Dendritic cell treated with granulocyte-macrophage colony-stimulating factor and Interleukin-4, amounts not matched to agents 40 ng/mL and 50 ng/mL, for 4 days (primary cell): ENCODE measurements at regions not wholly inside any gene's neighbourhood (a gene's known extent, or its start where the extent isn't known, plus 50 kb on each side); places are given as distances from the start of the nearest gene placed in this dataset.
"Not testable (repeated sequence)": the region's sequence is repeated elsewhere in the genome, so short reads cannot be mapped to it uniquely, and the experiment has no call there.

Experiments used
- H3K27ac Mint-ChIP-seq: one replicate; pipeline ENCODE4 v1.8.0; 2022; ENCODE audit warnings: mild to moderate bottlenecking, mixed read lengths
- H3K27me3 Mint-ChIP-seq: one replicate; pipeline ENCODE4 v1.8.0; 2022; ENCODE audit warnings: mild to moderate bottlenecking, mixed read lengths
- H3K36me3 Mint-ChIP-seq: one replicate; pipeline ENCODE4 v1.8.0; 2022; ENCODE audit warnings: low read depth, mixed read lengths
- H3K4me1 Mint-ChIP-seq: one replicate; pipeline ENCODE4 v1.8.0; 2022; ENCODE audit warnings: low read depth, mixed read lengths
- H3K4me3 Mint-ChIP-seq: one replicate; pipeline ENCODE4 v1.8.0; 2022; ENCODE audit warnings: mild to moderate bottlenecking, moderate library complexity, mixed read lengths
- H3K9me3 Mint-ChIP-seq: one replicate; pipeline ENCODE4 v1.8.0; 2022; ENCODE audit warnings: mixed read lengths
- intact Hi-C: fragments of 100-400 bp; cut with micrococcal nuclease; formaldehyde crosslinking; loops from one replicate; pipeline ENCODE4 v1.15.0; 2022

GRCh38 chr9:6160579-6160978 is 55.0 kb upstream of the IL33 start:
- Mint-ChIP-seq H3K9me3 (peaks cover 32% of the 10 kb centered on the region), H3K4me1 (no peaks in the 10 kb centered on the region), H3K27me3 (no peaks in the 10 kb centered on the region), H3K4me3 (no peak overlapping the region), H3K27ac (no peak overlapping the region), H3K36me3 (no peaks in the 10 kb centered on the region)
- intact Hi-C loops = no loop called here

GRCh38 chr9:6153425-6153824 is 62.2 kb upstream of the IL33 start:
- no peaks in the 10 kb centered on the region for H3K9me3 Mint-ChIP-seq
- intact Hi-C loops = no loop called here
- H3K36me3 Mint-ChIP-seq = no peaks in the 10 kb centered on the region
- H3K4me3 Mint-ChIP-seq = no peak overlapping the region
- peaks cover 4% of the 10 kb centered on the region for H3K27me3 Mint-ChIP-seq
- H3K4me1 Mint-ChIP-seq = no peaks in the 10 kb centered on the region
- no peak overlapping the region for H3K27ac Mint-ChIP-seq

GRCh38 chr9:6152788-6153187 is 62.8 kb upstream of the IL33 start:
- H3K36me3 Mint-ChIP-seq = no peaks in the 10 kb centered on the region
- no peaks in the 10 kb centered on the region for H3K9me3 Mint-ChIP-seq
- no peaks in the 10 kb centered on the region for H3K4me1 Mint-ChIP-seq
- no peak overlapping the region for H3K4me3 Mint-ChIP-seq
- H3K27me3 Mint-ChIP-seq = peaks cover 4% of the 10 kb centered on the region
- no peak overlapping the region for H3K27ac Mint-ChIP-seq
- intact Hi-C loops = no loop called here

GRCh38 chr9:6150483-6150882 is 65.1 kb upstream of the IL33 start:
- peaks cover 4% of the 10 kb centered on the region for H3K27me3 Mint-ChIP-seq
- intact Hi-C loops = no loop called here
- H3K27ac Mint-ChIP-seq = no peak overlapping the region
- H3K36me3 Mint-ChIP-seq = no peaks in the 10 kb centered on the region
- no peak overlapping the region for H3K4me3 Mint-ChIP-seq
- H3K4me1 Mint-ChIP-seq = no peaks in the 10 kb centered on the region
- no peaks in the 10 kb centered on the region for H3K9me3 Mint-ChIP-seq

- Mint-ChIP-seq H3K27ac (no peak overlapping the region), H3K27me3 (peaks cover 4% of the 10 kb centered on the region), H3K9me3 (no peaks in the 10 kb centered on the region), H3K36me3 (no peaks in the 10 kb centered on the region), H3K4me3 (no peak overlapping the region), H3K4me1 (no peaks in the 10 kb centered on the region)
- intact Hi-C loops = no loop called here
Observed at GRCh38 chr9:6149315-6149714, 66.3 kb upstream of the IL33 start.

GRCh38 chr9:6147846-6148245 is 67.8 kb upstream of the IL33 start:
- H3K27me3 Mint-ChIP-seq = peaks cover 3% of the 10 kb centered on the region
- no peaks in the 10 kb centered on the region for H3K9me3 Mint-ChIP-seq
- no peak overlapping the region for H3K27ac Mint-ChIP-seq
- no peak overlapping the region for H3K4me3 Mint-ChIP-seq
- H3K36me3 Mint-ChIP-seq = no peaks in the 10 kb centered on the region
- H3K4me1 Mint-ChIP-seq = no peaks in the 10 kb centered on the region
- intact Hi-C loops = no loop called here

- Mint-ChIP-seq H3K36me3 (no peaks in the 10 kb centered on the region), H3K4me3 (no peak overlapping the region), H3K9me3 (no peaks in the 10 kb centered on the region), H3K27ac (no peak overlapping the region), H3K27me3 (no peaks in the 10 kb centered on the region), H3K4me1 (no peaks in the 10 kb centered on the region)
- intact Hi-C loops = no loop called here
Observed at GRCh38 chr9:6144947-6145346, 70.7 kb upstream of the IL33 start.

GRCh38 chr9:6142799-6143454 is 72.7 kb upstream of the IL33 start:
- H3K27me3 Mint-ChIP-seq = peaks cover 2% of the 10 kb centered on the region
- H3K4me3 Mint-ChIP-seq = no peak overlapping the region
- intact Hi-C loops = no loop called here
- no peaks in the 10 kb centered on the region for H3K9me3 Mint-ChIP-seq
- H3K27ac Mint-ChIP-seq = no peak overlapping the region
- no peaks in the 10 kb centered on the region for H3K36me3 Mint-ChIP-seq
- no peaks in the 10 kb centered on the region for H3K4me1 Mint-ChIP-seq

- H3K4me1 Mint-ChIP-seq, H3K27ac Mint-ChIP-seq, H3K36me3 Mint-ChIP-seq, H3K9me3 Mint-ChIP-seq, H3K4me3 Mint-ChIP-seq, intact Hi-C loops: not testable (repeated sequence)
- peaks cover 17% of the 10 kb centered on the region for H3K27me3 Mint-ChIP-seq
Observed at GRCh38 chr9:6135780-6136179, 79.8 kb upstream of the IL33 start.

GRCh38 chr9:6134661-6135180 is 80.9 kb upstream of the IL33 start:
- Mint-ChIP-seq H3K4me1 (peaks cover 9% of the 10 kb centered on the region), H3K9me3 (no peaks in the 10 kb centered on the region), H3K36me3 (no peaks in the 10 kb centered on the region), H3K27me3 (peaks cover 24% of the 10 kb centered on the region), H3K27ac (no peak overlapping the region), H3K4me3 (no peak overlapping the region)
- intact Hi-C loops = no loop called here

- H3K27ac Mint-ChIP-seq = no peak overlapping the region
- peaks cover 9% of the 10 kb centered on the region for H3K4me1 Mint-ChIP-seq
- no peak overlapping the region for H3K4me3 Mint-ChIP-seq
- peaks cover 27% of the 10 kb centered on the region for H3K27me3 Mint-ChIP-seq
- H3K9me3 Mint-ChIP-seq = no peaks in the 10 kb centered on the region
- intact Hi-C loops = no loop called here
- H3K36me3 Mint-ChIP-seq = no peaks in the 10 kb centered on the region
Observed at GRCh38 chr9:6133346-6134063, 82.1 kb upstream of the IL33 start.

GRCh38 chr9:6132650-6133049 is 83.0 kb upstream of the IL33 start:
- Mint-ChIP-seq H3K27me3 (peaks cover 28% of the 10 kb centered on the region), H3K4me3 (no peak overlapping the region), H3K4me1 (peaks cover 9% of the 10 kb centered on the region), H3K9me3 (no peaks in the 10 kb centered on the region), H3K27ac (no peak overlapping the region), H3K36me3 (no peaks in the 10 kb centered on the region)
- intact Hi-C loops = no loop called here

- Mint-ChIP-seq H3K4me3 (no peak overlapping the region), H3K4me1 (no peaks in the 10 kb centered on the region), H3K27me3 (peaks cover 33% of the 10 kb centered on the region), H3K27ac (no peak overlapping the region), H3K36me3 (no peaks in the 10 kb centered on the region), H3K9me3 (no peaks in the 10 kb centered on the region)
- intact Hi-C loops = no loop called here
Observed at GRCh38 chr9:6128030-6128429, 87.6 kb upstream of the IL33 start.

GRCh38 chr9:6126377-6126776 is 89.2 kb upstream of the IL33 start:
- intact Hi-C loops = no loop called here

GRCh38 chr9:6123416-6123815 is 92.2 kb upstream of the IL33 start:
- Mint-ChIP-seq H3K27ac (no peak overlapping the region), H3K4me3 (no peak overlapping the region), H3K4me1 (no peaks in the 10 kb centered on the region), H3K9me3 (no peaks in the 10 kb centered on the region), H3K36me3 (no peaks in the 10 kb centered on the region), H3K27me3 (peaks cover 25% of the 10 kb centered on the region)
- intact Hi-C loops = no loop called here

More at GRCh38 chr9:6126377-6126776, 89.2 kb upstream of the IL33 start:
- Mint-ChIP-seq H3K4me3 (no peak overlapping the region), H3K27me3 (peaks cover 37% of the 10 kb centered on the region), H3K36me3 (no peaks in the 10 kb centered on the region), H3K9me3 (no peaks in the 10 kb centered on the region), H3K4me1 (no peaks in the 10 kb centered on the region), H3K27ac (no peak overlapping the region)
